Mucosa of descending colon (tissue), 3 donors: ENCODE measurements at regions not wholly inside any gene's neighbourhood (a gene's known extent, or its start where the extent isn't known, plus 50 kb on each side); places are given as distances from the start of the nearest gene placed in this dataset.

ENCODE experiments used
- ATAC-seq: fragments of 200-7000 bp; cut with Tn5 transposase; one replicate; pipeline ENCODE4 v1.9.1; 2020; ENCODE audit warnings: mild to moderate bottlenecking, moderate library complexity
- DNase-seq, 3 donors: peaks; one replicate each; pipeline ENCODE4 v3.0.0-alpha.2; 2020
- H3K36me3 ChIP-seq: fragments of 200-600 bp; one replicate; pipeline ENCODE4 v1.8.0; 2021; ENCODE audit warnings: low read depth, mild to moderate bottlenecking
- H3K4me1 ChIP-seq: fragments of 200-600 bp; one replicate; pipeline ENCODE4 v1.8.0; 2021; ENCODE audit warnings: low read depth, mild to moderate bottlenecking
- H3K4me3 ChIP-seq: fragments of 200-600 bp; one replicate; pipeline ENCODE4 v1.8.0; 2021; ENCODE audit warnings: mild to moderate bottlenecking
- H3K9me3 ChIP-seq: fragments of 200-600 bp; one replicate; pipeline ENCODE4 v1.8.0; 2021; ENCODE audit warnings: mild to moderate bottlenecking
- intact Hi-C, 2 donors: fragments of 100-400 bp; cut with DNase I in 1 of 2; cut with micrococcal nuclease in 1 of 2; formaldehyde crosslinking; loops; one replicate each; pipeline versions ENCODE4 v1.11.0 to v1.11.1; 2022; cut with DNase I, micrococcal nuclease
- TF ChIP-seq, protein P1 (sequence below): fragments of 200-600 bp; IDR thresholded peaks from one replicate; pipeline ENCODE4 v1.8.0; 2022; ENCODE audit warnings: antibody characterized with exemption, mild to moderate bottlenecking
- donor health status: DM: no; HTN: no; CAD: no; lungs with moderate emphysema.
- donor health status: DM: no; HTN: no; CAD: no.
- donor health status: DM: no; HTN: yes; CAD: no.

DNA sequence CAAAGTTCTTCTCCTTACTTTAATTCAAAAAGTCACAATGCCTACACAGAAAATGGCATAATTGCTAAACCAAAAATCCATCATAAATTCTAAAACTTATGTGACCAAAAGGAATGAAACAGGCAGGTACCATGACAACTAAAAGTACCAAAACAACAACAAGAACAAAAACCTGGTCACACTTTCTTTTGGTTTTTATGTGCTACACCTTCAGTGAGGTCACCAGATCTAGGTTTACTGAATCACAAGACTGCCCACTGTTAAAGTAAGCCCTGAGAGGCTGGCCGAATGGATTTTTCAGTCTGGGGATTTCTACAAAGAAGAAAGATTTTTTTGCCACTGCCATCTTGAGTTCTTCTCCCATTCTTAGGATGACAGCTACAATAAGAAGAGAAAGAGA, 583.0 kb upstream of the PKN2 start:
- H3K9me3 ChIP-seq: no peaks in the 10 kb centered on the region
- H3K36me3 ChIP-seq: no peaks in the 10 kb centered on the region
- DNase-seq (no peak), ATAC-seq (no peak)
- no peaks in the 10 kb centered on the region for H3K4me1 ChIP-seq
- intact Hi-C loops: no loop called here
- TF ChIP-seq, protein P1, sequence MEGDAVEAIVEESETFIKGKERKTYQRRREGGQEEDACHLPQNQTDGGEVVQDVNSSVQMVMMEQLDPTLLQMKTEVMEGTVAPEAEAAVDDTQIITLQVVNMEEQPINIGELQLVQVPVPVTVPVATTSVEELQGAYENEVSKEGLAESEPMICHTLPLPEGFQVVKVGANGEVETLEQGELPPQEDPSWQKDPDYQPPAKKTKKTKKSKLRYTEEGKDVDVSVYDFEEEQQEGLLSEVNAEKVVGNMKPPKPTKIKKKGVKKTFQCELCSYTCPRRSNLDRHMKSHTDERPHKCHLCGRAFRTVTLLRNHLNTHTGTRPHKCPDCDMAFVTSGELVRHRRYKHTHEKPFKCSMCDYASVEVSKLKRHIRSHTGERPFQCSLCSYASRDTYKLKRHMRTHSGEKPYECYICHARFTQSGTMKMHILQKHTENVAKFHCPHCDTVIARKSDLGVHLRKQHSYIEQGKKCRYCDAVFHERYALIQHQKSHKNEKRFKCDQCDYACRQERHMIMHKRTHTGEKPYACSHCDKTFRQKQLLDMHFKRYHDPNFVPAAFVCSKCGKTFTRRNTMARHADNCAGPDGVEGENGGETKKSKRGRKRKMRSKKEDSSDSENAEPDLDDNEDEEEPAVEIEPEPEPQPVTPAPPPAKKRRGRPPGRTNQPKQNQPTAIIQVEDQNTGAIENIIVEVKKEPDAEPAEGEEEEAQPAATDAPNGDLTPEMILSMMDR: no peak
- H3K4me3 ChIP-seq: no peak overlapping the region

DNA sequence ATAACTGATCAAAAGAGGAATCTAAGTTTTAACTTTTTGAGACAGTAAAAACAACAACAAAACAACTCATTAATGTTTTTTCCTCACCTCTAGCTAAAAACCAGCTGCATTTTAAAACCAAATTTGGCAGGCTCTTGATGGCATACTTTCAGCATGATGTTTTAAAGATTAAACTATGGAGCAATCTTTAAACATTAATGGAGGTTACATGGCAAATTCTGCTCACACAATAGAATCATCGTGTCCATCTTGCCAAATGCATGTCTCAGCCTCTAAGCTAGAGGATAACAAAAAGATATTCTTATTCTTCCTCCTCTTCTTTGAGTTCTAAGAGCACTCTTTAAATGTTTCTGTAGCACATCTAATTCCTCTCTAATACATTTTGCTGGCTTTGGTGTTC, 579.8 kb upstream of the PKN2 start:
- TF ChIP-seq, protein P1: no peak
- Histone ChIP-seq H3K4me3 (no peak overlapping the region), H3K9me3 (no peaks in the 10 kb centered on the region), H3K36me3 (no peaks in the 10 kb centered on the region), H3K4me1 (no peaks in the 10 kb centered on the region)
- DNase-seq (no peak), ATAC-seq (no peak)
- intact Hi-C loops: no loop called here

DNA sequence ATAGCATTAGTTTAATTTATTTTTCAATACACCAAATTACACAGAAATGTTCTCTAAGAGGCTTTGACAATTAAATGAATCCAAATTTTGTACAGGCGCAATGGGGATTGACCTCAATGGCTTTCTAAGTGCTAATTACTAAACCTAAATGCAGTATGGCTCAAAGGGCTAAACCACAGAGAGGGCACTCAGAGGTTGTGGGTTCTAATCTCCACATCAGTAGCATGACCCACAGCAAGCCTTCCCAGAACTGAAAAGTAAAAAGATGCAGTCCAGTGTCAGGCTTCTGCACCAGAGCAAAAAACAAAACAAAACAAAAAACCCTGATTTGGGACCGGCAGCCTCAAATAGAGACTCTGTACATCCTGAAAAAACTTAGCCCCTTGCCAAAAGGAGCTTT, 579.2 kb upstream of the PKN2 start:
- Histone ChIP-seq H3K4me3 (no peak overlapping the region), H3K9me3 (no peaks in the 10 kb centered on the region), H3K4me1 (no peaks in the 10 kb centered on the region), H3K36me3 (no peaks in the 10 kb centered on the region)
- DNase-seq (no peak), ATAC-seq (no peak)
- TF ChIP-seq, protein P1: no peak
- intact Hi-C loops: no loop called here

DNA sequence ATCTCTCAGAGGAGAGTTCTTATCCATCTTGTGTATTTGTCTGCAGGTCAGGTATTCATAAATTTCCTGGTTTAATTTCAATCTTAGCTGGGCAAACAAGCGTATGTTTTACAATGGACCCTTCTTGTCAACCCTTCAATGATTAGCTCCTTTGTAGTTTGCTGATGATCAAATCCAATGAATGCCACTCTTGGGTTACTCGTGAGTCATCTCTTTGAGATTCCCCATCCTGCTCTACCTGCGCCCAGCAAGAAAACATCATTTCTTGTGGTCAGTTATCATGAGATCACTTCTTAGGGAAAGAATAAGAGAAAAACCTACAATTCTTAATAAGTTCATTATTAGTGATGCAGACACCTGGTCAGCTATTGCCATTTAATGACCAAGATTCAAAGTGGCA, 572.3 kb upstream of the PKN2 start:
- DNase-seq: no peak
- Histone ChIP-seq H3K4me3 (no peak overlapping the region), H3K9me3 (no peaks in the 10 kb centered on the region), H3K4me1 (no peaks in the 10 kb centered on the region), H3K36me3 (no peaks in the 10 kb centered on the region)
- no peak for ATAC-seq
- intact Hi-C loops: no loop called here
- TF ChIP-seq, protein P1: no peak

DNA sequence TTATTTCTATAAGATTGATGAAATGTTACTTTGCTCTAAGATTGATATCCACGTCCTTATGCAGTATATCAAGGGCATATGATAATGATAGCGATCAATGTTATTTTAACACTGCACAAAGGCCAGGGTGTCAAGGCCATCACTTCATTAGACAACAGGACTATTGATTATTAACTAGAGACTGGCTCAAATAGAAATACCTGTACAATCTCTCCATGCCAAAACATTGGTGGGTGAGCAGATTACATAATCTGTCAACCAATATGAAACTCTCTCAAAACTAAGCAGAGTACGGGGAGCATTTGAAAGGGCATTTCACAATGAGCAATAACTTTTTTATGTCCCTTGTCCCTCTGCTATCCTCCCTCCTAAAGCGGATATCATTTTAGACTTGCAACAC, 566.5 kb upstream of the PKN2 start:
- DNase-seq (no peak), ATAC-seq (no peak)
- no peaks in the 10 kb centered on the region for H3K9me3 ChIP-seq
- H3K4me3 ChIP-seq: no peak overlapping the region
- no peaks in the 10 kb centered on the region for H3K4me1 ChIP-seq
- TF ChIP-seq, protein P1: no peak
- no peaks in the 10 kb centered on the region for H3K36me3 ChIP-seq
- intact Hi-C loops: no loop called here

DNA sequence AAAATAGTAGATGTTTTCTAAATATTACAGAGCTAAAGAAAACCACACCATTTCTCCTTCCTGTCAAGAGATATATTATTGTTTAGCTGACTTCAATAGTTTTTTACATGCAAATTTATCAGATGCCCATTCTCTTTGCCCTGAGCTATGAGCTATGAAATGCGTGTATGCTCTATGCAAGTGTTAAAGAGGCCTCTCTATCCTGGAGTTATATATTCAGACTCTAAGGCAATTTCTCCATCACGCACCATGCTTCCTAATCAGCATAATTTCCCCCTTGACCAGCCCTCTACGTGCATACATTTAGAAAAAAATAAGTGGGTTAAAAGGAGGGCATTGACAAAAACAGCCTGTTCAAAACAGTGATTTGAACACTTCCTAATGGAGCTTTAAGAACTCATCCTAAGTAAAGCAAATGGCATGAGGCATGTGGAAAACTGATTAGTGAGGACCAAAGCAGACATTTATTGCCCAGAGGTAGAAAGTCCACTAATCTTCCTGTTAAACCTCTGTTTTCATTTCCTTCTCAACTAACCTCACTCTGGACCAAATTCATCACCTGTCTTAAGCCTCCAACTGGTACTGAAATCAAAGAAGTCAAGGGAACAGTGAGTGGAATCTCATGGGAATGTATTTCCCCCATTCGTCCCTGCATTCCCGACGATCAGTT, 565.8 kb upstream of the PKN2 start:
- Histone ChIP-seq H3K4me1 (no peaks in the 10 kb centered on the region), H3K36me3 (no peaks in the 10 kb centered on the region), H3K9me3 (no peaks in the 10 kb centered on the region), H3K4me3 (no peak overlapping the region)
- intact Hi-C loops: no loop called here
- ATAC-seq (no peak), DNase-seq (no peak)
- TF ChIP-seq, protein P1: no peak
